Mammary epithelial cell (primary cell): ENCODE measurements at regions not wholly inside any gene's neighbourhood (a gene's known extent, or its start where the extent isn't known, plus 50 kb on each side); places are given as distances from the start of the nearest gene placed in this dataset.

Experiments used
- CTCF ChIP-seq, 2 donors: IDR thresholded peaks in 1 of 2; conservative IDR thresholded peaks in 1 of 2; 2 replicates each; pipeline ENCODE4 v1.5.1; 2011 to 2012; ENCODE audit warnings: inconsistent platforms in 2 of 2, low read length in 2 of 2, mild to moderate bottlenecking in 2 of 2, control low read depth in 1 of 2, low read depth in 1 of 2; ENCODE audit not compliant: insufficient read depth in 1 of 2; ENCODE audit errors: extremely low read depth in 1 of 2
- EZH2 ChIP-seq: IDR thresholded peaks from 2 replicates; pipeline ENCODE4 v1.6.1; 2012; ENCODE audit warnings: low read length, inconsistent platforms, borderline replicate concordance

GRCh38 chr2:129300456-129300855 is 679.0 kb upstream of the RAB6C start:
- no peak for TF ChIP-seq EZH2
- TF ChIP-seq CTCF (conservative IDR thresholded peaks at IDR 0.05 in 1 of 2, IDR thresholded peaks at IDR 0.05 in 1 of 2; ENCODE audit: extremely low read depth in 1 of 2, insufficient read depth in 1 of 2, low read depth in 1 of 2, low read length in 2 of 2), result no peak
